ENCODE measurements at regions not wholly inside any gene's neighbourhood (a gene's known extent, or its start where the extent isn't known, plus 50 kb on each side); places are given as distances from the start of the nearest gene placed in this dataset.

DNA sequence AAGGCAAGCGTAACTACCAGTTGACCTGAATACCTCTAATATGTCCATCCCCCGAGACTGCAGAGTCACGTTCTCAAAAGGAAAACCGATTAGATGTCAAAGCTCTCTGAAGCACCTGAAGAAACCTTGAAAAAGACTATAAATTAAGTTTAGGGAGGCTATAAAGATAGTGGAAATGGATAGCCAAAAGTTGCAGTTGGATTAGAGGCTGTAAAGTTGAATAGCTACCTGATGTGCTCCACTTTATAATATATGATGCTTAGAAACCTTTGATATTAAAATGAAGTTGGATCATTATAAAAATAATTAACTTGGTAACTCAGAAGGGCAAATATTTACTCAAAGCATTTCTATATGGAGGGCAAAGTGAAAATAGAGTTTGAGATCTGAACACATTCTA lies 506.6 kb upstream of the AGA start:
- H3K79me2 ChIP-seq (ENCODE audit: insufficient read depth, low read depth), result no peaks in the 10 kb centered on the region
- no peaks in the 10 kb centered on the region for H3K36me3 ChIP-seq (ENCODE audit: insufficient read depth)
- no peak overlapping the region for H2AFZ ChIP-seq (ENCODE audit: low read depth)
- H3K4me2 ChIP-seq, result no peak overlapping the region
- TF ChIP-seq, protein P1, sequence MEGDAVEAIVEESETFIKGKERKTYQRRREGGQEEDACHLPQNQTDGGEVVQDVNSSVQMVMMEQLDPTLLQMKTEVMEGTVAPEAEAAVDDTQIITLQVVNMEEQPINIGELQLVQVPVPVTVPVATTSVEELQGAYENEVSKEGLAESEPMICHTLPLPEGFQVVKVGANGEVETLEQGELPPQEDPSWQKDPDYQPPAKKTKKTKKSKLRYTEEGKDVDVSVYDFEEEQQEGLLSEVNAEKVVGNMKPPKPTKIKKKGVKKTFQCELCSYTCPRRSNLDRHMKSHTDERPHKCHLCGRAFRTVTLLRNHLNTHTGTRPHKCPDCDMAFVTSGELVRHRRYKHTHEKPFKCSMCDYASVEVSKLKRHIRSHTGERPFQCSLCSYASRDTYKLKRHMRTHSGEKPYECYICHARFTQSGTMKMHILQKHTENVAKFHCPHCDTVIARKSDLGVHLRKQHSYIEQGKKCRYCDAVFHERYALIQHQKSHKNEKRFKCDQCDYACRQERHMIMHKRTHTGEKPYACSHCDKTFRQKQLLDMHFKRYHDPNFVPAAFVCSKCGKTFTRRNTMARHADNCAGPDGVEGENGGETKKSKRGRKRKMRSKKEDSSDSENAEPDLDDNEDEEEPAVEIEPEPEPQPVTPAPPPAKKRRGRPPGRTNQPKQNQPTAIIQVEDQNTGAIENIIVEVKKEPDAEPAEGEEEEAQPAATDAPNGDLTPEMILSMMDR (conservative IDR thresholded peaks at IDR 0.05; ENCODE audit: low read depth, low read length), result no peak
- H3K4me3 ChIP-seq (IDR thresholded peaks at IDR 0.05; ENCODE audit: insufficient read depth, low read depth, low read length), result no peak overlapping the region
- no peaks in the 10 kb centered on the region for H3K27me3 ChIP-seq (ENCODE audit: insufficient read depth, low read depth)
- no peak overlapping the region for H3K27ac ChIP-seq
- no peak overlapping the region for H3K9ac ChIP-seq
- no peaks in the 10 kb centered on the region for H3K4me1 ChIP-seq (ENCODE audit: low read depth, poor library complexity, severe bottlenecking)
- H4K20me1 ChIP-seq (ENCODE audit: insufficient read depth), result no peaks in the 10 kb centered on the region

DNA sequence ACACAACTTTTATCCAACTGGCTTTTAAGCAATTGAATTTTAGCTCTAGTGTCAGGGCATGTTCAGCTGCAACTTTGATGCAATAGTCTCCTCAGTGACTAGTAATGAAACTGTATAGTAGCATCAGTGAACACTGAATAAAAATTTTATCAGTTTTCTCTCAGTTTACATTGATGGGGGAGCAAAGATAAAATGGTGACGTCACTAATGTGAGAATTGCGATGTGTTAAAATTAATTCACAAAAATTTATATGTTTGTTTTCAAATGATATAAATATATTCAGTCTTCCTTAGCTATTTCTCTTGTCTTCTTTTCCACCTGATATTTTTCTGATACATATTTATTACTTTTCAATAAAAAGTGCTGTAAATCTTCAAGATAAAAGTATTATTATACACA lies 508.8 kb upstream of the AGA start:
- Histone ChIP-seq H3K4me2 (no peak overlapping the region), H3K36me3 (ENCODE audit: insufficient read depth) (no peaks in the 10 kb centered on the region)
- TF ChIP-seq, protein P1 (conservative IDR thresholded peaks at IDR 0.05; ENCODE audit: low read depth, low read length), result no peak

DNA sequence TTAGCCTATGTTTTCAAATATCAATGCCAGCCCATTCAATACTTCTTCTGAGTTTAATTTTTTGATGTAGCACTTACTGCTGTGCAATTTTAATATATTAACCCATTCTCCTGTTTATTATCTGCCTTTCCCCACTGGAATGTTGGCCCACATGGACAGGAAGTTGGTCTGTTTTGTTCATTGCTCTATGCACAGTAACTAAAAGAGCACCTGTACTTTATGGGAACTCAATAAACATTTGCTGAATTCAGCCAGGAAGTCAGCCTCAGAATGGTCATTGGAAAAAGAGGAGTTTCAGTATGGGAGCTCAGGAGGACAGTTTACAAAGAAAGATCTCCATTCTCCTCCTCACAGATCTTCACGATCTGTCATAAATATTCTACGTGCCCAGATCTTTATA lies 510.5 kb upstream of the AGA start:
- Histone ChIP-seq H3K79me2 (ENCODE audit: insufficient read depth, low read depth) (no peaks in the 10 kb centered on the region), H3K4me3 (IDR thresholded peaks at IDR 0.05; ENCODE audit: insufficient read depth, low read depth, low read length) (no peak overlapping the region), H3K4me1 (ENCODE audit: low read depth, poor library complexity, severe bottlenecking) (no peaks in the 10 kb centered on the region), H3K36me3 (ENCODE audit: insufficient read depth) (no peaks in the 10 kb centered on the region), H3K27ac (no peak overlapping the region), H3K4me2 (no peak overlapping the region), H3K9ac (no peak overlapping the region), H3K27me3 (ENCODE audit: insufficient read depth, low read depth) (no peaks in the 10 kb centered on the region), H2AFZ (ENCODE audit: low read depth) (no peak overlapping the region), H4K20me1 (ENCODE audit: insufficient read depth) (no peaks in the 10 kb centered on the region)
- TF ChIP-seq, protein P1 (conservative IDR thresholded peaks at IDR 0.05; ENCODE audit: low read depth, low read length), result no peak

More for the DNA sequence above, 508.8 kb upstream of the AGA start:
- no peaks in the 10 kb centered on the region for H3K4me1 ChIP-seq (ENCODE audit: low read depth, poor library complexity, severe bottlenecking)
- H4K20me1 ChIP-seq (ENCODE audit: insufficient read depth), result no peaks in the 10 kb centered on the region
- H3K9ac ChIP-seq, result no peak overlapping the region
- H2AFZ ChIP-seq (ENCODE audit: low read depth), result no peak overlapping the region
- no peaks in the 10 kb centered on the region for H3K79me2 ChIP-seq (ENCODE audit: insufficient read depth, low read depth)
- no peaks in the 10 kb centered on the region for H3K27me3 ChIP-seq (ENCODE audit: insufficient read depth, low read depth)
- no peak overlapping the region for H3K27ac ChIP-seq
- no peak overlapping the region for H3K4me3 ChIP-seq (IDR thresholded peaks at IDR 0.05; ENCODE audit: insufficient read depth, low read depth, low read length)

DNA sequence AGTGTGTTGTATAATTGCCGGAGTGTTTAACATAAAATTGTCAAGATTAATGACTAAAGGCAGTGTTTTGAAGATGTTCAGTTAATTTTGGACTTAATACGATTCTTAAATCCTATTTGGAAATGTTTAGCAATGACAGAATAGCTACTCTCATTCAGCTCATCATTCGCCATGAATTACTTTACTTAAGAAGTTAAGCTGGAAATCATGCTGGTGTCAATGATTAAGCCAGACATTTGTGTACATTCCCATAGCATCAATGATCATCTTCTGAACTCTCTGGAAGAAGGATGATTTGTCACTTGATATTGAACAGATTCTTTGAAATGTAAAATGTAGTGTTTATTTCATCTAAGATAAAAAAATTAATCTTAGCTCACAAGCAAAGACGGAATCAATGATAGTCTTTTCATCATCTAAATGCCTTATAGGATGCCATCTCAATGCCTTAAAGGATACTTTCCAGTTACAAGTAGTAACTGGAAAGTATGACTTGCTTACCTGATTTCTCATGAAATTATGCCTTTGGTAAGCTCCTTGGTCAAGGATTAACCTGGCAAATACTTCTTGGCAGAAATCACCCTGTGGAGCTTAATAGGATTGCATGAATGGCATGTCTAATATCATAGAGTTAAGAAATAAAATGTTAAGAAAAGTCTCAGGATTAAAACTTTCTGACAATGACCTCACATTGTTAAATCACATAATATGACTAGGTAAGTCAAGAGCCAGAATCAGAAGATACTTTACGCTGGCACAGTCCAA lies 515.5 kb upstream of the AGA start:
- Histone ChIP-seq H3K79me2 (ENCODE audit: insufficient read depth, low read depth) (no peaks in the 10 kb centered on the region), H3K9ac (no peak overlapping the region), H3K27me3 (ENCODE audit: insufficient read depth, low read depth) (no peaks in the 10 kb centered on the region), H2AFZ (ENCODE audit: low read depth) (no peak overlapping the region), H3K4me2 (no peak overlapping the region), H3K4me1 (ENCODE audit: low read depth, poor library complexity, severe bottlenecking) (no peaks in the 10 kb centered on the region), H3K36me3 (ENCODE audit: insufficient read depth) (no peaks in the 10 kb centered on the region), H3K4me3 (IDR thresholded peaks at IDR 0.05; ENCODE audit: insufficient read depth, low read depth, low read length) (no peak overlapping the region), H3K27ac (no peak overlapping the region), H4K20me1 (ENCODE audit: insufficient read depth) (no peaks in the 10 kb centered on the region)
- TF ChIP-seq, protein P1 (conservative IDR thresholded peaks at IDR 0.05; ENCODE audit: low read depth, low read length), result no peak

Data from KMS-11 (cell line).